Liver (tissue), 8 donors: ENCODE measurements at regions not wholly inside any gene's neighbourhood (a gene's known extent, or its start where the extent isn't known, plus 50 kb on each side); places are given as distances from the start of the nearest gene placed in this dataset.

Experiments used
- DNase-seq: peaks from one replicate; pipeline ENCODE4 v3.0.0-alpha.2; 2017; ENCODE audit warnings: low spot score
- H3K27ac ChIP-seq, 2 donors: one replicate each; pipeline ENCODE4 v1.7.0; 2013; ENCODE audit warnings: inconsistent platforms in 2 of 2, low read length in 2 of 2, control low read depth in 1 of 2, low read depth in 1 of 2, mild to moderate bottlenecking in 1 of 2
- H3K27me3 ChIP-seq, 4 donors: one replicate each; pipeline versions ENCODE4 v1.6.1 to v1.7.0; 2013; ENCODE audit warnings: low read length in 3 of 4, inconsistent platforms in 1 of 4, mild to moderate bottlenecking in 1 of 4, moderate library complexity in 1 of 4; ENCODE audit not compliant: control insufficient read depth in 4 of 4, insufficient read depth in 4 of 4
- H3K36me3 ChIP-seq, 4 donors: one replicate each; pipeline versions ENCODE4 v1.6.1 to v1.7.0; 2013; ENCODE audit warnings: low read length in 3 of 4, mild to moderate bottlenecking in 3 of 4, low read depth in 1 of 4, moderate library complexity in 1 of 4; ENCODE audit not compliant: control insufficient read depth in 4 of 4, insufficient read depth in 3 of 4
- H3K4me1 ChIP-seq, 4 donors: one replicate each; pipeline versions ENCODE4 v1.6.1 to v1.7.0; 2013; ENCODE audit warnings: low read length in 3 of 4, mild to moderate bottlenecking in 3 of 4, moderate library complexity in 1 of 4; ENCODE audit not compliant: control insufficient read depth in 4 of 4, insufficient read depth in 4 of 4
- H3K4me3 ChIP-seq, 3 donors: one replicate each; pipeline versions ENCODE4 v1.6.1 to v1.7.0; 2013; ENCODE audit warnings: low read length in 3 of 3, control low read depth in 1 of 3, low read depth in 1 of 3, mild to moderate bottlenecking in 1 of 3
- H3K9ac ChIP-seq, 2 donors: one replicate each; pipeline ENCODE4 v1.7.0; 2013; ENCODE audit warnings: low read length in 2 of 2, mild to moderate bottlenecking in 2 of 2, moderate library complexity in 2 of 2, control low read depth in 1 of 2, low read depth in 1 of 2
- H3K9me3 ChIP-seq, 4 donors: one replicate each; pipeline versions ENCODE4 v1.6.1 to v1.7.0; 2013; ENCODE audit warnings: low read length in 3 of 4; ENCODE audit not compliant: control insufficient read depth in 4 of 4
- ATF3 ChIP-seq: IDR thresholded peaks from 2 replicates; pipeline ENCODE4 v1.6.1; 2016; ENCODE audit warnings: antibody characterized with exemption
- CTCF ChIP-seq: fragments of 150-350 bp; IDR thresholded peaks from 2 replicates; pipeline ENCODE4 v1.5.1; 2017; ENCODE audit warnings: improper control_type of control experiment, low read depth, low read length; ENCODE audit not compliant: missing input control
- EGR1 ChIP-seq, 2 donors: IDR thresholded peaks; 2 replicates each; pipeline ENCODE4 v1.6.1; 2016 to 2018; ENCODE audit warnings: antibody characterized with exemption in 2 of 2, low read depth in 2 of 2
- FOXA1 ChIP-seq: IDR thresholded peaks from 2 replicates; pipeline ENCODE4 v1.6.1; 2016; ENCODE audit warnings: antibody characterized with exemption
- FOXA2 ChIP-seq: IDR thresholded peaks from 2 replicates; pipeline ENCODE4 v1.6.1; 2016; ENCODE audit warnings: antibody characterized with exemption
- GABPA ChIP-seq, 2 donors: IDR thresholded peaks in 1 of 2; conservative IDR thresholded peaks in 1 of 2; 2 replicates each; pipeline ENCODE4 v1.6.1; 2016; ENCODE audit warnings: antibody characterized with exemption in 2 of 2, mild to moderate bottlenecking in 1 of 2, moderate library complexity in 1 of 2
- HNF4A ChIP-seq, 2 donors: conservative IDR thresholded peaks; 2 replicates each; pipeline ENCODE4 v1.6.1; 2016; ENCODE audit warnings: antibody characterized with exemption in 2 of 2, mild to moderate bottlenecking in 2 of 2
- HNF4G ChIP-seq: IDR thresholded peaks from 2 replicates; pipeline ENCODE4 v1.6.1; 2016; ENCODE audit warnings: antibody characterized with exemption
- MAX ChIP-seq: IDR thresholded peaks from 2 replicates; pipeline ENCODE4 v1.6.1; 2016; ENCODE audit warnings: antibody characterized with exemption
- NR2F2 ChIP-seq: IDR thresholded peaks from 2 replicates; pipeline ENCODE4 v1.6.1; 2016; ENCODE audit warnings: antibody characterized with exemption
- RAD21 ChIP-seq, 2 donors: IDR thresholded peaks; 2 replicates each; pipeline ENCODE4 v1.6.1; 2016; ENCODE audit warnings: antibody characterized with exemption in 2 of 2, mild to moderate bottlenecking in 2 of 2
- REST ChIP-seq: IDR thresholded peaks from 2 replicates; pipeline ENCODE4 v1.6.1; 2016; ENCODE audit warnings: antibody characterized with exemption, mild to moderate bottlenecking
- RXRA ChIP-seq, 2 donors: IDR thresholded peaks; 2 replicates each; pipeline ENCODE4 v1.6.1; 2017 to 2018; ENCODE audit warnings: antibody characterized with exemption in 2 of 2, mild to moderate bottlenecking in 1 of 2
- SP1 ChIP-seq: IDR thresholded peaks from 2 replicates; pipeline ENCODE4 v1.6.1; 2018; ENCODE audit warnings: antibody characterized with exemption, mild to moderate bottlenecking
- TAF1 ChIP-seq: conservative IDR thresholded peaks from 2 replicates; pipeline ENCODE4 v1.6.1; 2016; ENCODE audit warnings: antibody characterized with exemption, mild to moderate bottlenecking
- WGBS: extraction: QIAGEN DNeasy Blood & Tissue Kit; methylation state at CpG from one replicate; pipeline ENCODE4 v1.1.7; 2013; 5-methylcytosine and 5-hydroxymethylcytosine counted together
- donor health status: healthy.
- donor health status: healthy.
- donor health status: healthy.
- donor health status: healthy.
- donor health status: healthy.

GRCh38 chr4:125131891-125132680 is 182.7 kb upstream of the FAT4 start:
- Histone ChIP-seq H3K9me3 (no peaks in the 10 kb centered on the region), H3K27me3 (no peaks in the 10 kb centered on the region), H3K36me3 (no peaks in the 10 kb centered on the region), H3K9ac (no peak overlapping the region), H3K27ac (no peak overlapping the region), H3K4me1 (no peaks in the 10 kb centered on the region), H3K4me3 (no peak overlapping the region)
- WGBS: 88% methylated on average over 2 of the region's 2 CpGs
- DNase-seq: no peak
- TF ChIP-seq HNF4A (conservative IDR thresholded peaks at IDR 0.05) (no peak), FOXA1 (no peak), REST (no peak), GABPA (IDR thresholded peaks at IDR 0.05 in 1 of 2, conservative IDR thresholded peaks at IDR 0.05 in 1 of 2) (no peak), RAD21 (IDR thresholded peaks at IDR 0.05) (no peak), RXRA (IDR thresholded peaks at IDR 0.05) (no peak), HNF4G (no peak), FOXA2 (no peak), NR2F2 (no peak), ATF3 (no peak), CTCF (no peak)

- no peak for DNase-seq
- Histone ChIP-seq H3K9ac (no peak overlapping the region), H3K4me3 (no peak overlapping the region), H3K4me1 (no peaks in the 10 kb centered on the region), H3K36me3 (no peaks in the 10 kb centered on the region), H3K27me3 (no peaks in the 10 kb centered on the region), H3K27ac (no peak overlapping the region), H3K9me3 (no peaks in the 10 kb centered on the region)
- WGBS: 54% methylated on average over 3 of the region's 3 CpGs
- TF ChIP-seq REST (no peak), ATF3 (no peak), EGR1 (IDR thresholded peaks at IDR 0.05; ENCODE audit: low read depth in 2 of 2) (no peak), RXRA (IDR thresholded peaks at IDR 0.05) (no peak), HNF4A (conservative IDR thresholded peaks at IDR 0.05) (no peak), GABPA (IDR thresholded peaks at IDR 0.05 in 1 of 2, conservative IDR thresholded peaks at IDR 0.05 in 1 of 2) (no peak), TAF1 (no peak), SP1 (no peak), MAX (no peak), RAD21 (IDR thresholded peaks at IDR 0.05) (no peak)
Measured at GRCh38 chr4:125125276-125125675, 189.5 kb upstream of the FAT4 start.
